GM12873 (cell line): ENCODE measurements at regions not wholly inside any gene's neighbourhood (a gene's known extent, or its start where the extent isn't known, plus 50 kb on each side); places are given as distances from the start of the nearest gene placed in this dataset.

Source experiments
- CTCF ChIP-seq: IDR thresholded peaks from 2 replicates; pipeline ENCODE4 v1.5.1; 2012; ENCODE audit warnings: low read depth, mild to moderate bottlenecking, moderate library complexity, low read length, control low read depth; ENCODE audit not compliant: insufficient read depth; ENCODE audit errors: missing control alignments

- TF ChIP-seq CTCF = no peak
These were observed 87.4 kb upstream of the IQSEC1 start for GRCh38 chr3:13160619-13161018.

- TF ChIP-seq CTCF = no peak
These were observed 86.7 kb upstream of the IQSEC1 start for GRCh38 chr3:13159890-13160289.

GRCh38 chr3:13158871-13159270, 85.6 kb upstream of the IQSEC1 start:
- no peak for TF ChIP-seq CTCF

GRCh38 chr3:13158408-13158807, 85.2 kb upstream of the IQSEC1 start:
- no peak for TF ChIP-seq CTCF

- no peak for TF ChIP-seq CTCF
These were observed 84.8 kb upstream of the IQSEC1 start for GRCh38 chr3:13157986-13158385.

GRCh38 chr3:13152826-13153710, 79.8 kb upstream of the IQSEC1 start:
- no peak for TF ChIP-seq CTCF

- TF ChIP-seq CTCF = no peak
These were observed 77.4 kb upstream of the IQSEC1 start for GRCh38 chr3:13150624-13151023.
